Transverse colon (tissue), 4 donors: ENCODE measurements at regions not wholly inside any gene's neighbourhood (a gene's known extent, or its start where the extent isn't known, plus 50 kb on each side); places are given as distances from the start of the nearest gene placed in this dataset.

Source experiments
- POLR2A ChIP-seq: fragments of 450-650 bp; IDR thresholded peaks from one replicate; pipeline ENCODE4 v1.6.1; 2016; ENCODE audit warnings: antibody characterized with exemption, mild to moderate bottlenecking, moderate library complexity
- POLR2AphosphoS5 ChIP-seq, 3 donors: sonication (generic); formaldehyde crosslinking; IDR thresholded peaks; one replicate each; pipeline ENCODE4 v1.6.1; 2016; ENCODE audit warnings: antibody characterized with exemption in 3 of 3
- TF ChIP-seq, protein P1 (sequence below), 5 experiments: fragments of 200-600 bp in 3 of 5; fragments of 450-650 bp in 2 of 5; sonication (generic) in 3 of 5; IDR thresholded peaks; 1 replicate in 2 of 5; 2 replicates in 3 of 5; pipeline ENCODE4 v1.5.1; 2016 to 2017; ENCODE audit warnings: antibody characterized with exemption in 5 of 5, inconsistent platforms in 3 of 5, mild to moderate bottlenecking in 2 of 5, moderate library complexity in 1 of 5

DNA sequence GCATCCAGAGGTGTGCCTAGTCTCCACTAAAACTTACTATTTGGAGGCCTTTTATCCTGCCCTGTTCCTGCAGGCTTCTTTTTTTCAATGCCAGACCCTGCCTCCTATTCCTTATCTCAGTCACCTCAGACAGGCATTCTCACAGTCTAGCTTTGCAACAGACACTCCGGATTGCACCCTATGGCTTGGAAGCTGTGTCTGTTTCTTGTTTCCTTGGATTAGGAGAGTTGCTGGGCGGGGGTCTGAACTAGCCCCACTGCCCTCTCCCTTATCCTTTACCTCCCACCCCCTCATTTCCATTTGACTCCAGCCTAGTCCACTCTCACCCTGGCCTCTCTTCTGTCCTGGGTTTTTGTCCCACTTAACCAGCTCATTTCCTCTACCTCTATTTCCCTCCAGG, 228.1 kb upstream of the CITED2 start:
- TF ChIP-seq, protein P1, sequence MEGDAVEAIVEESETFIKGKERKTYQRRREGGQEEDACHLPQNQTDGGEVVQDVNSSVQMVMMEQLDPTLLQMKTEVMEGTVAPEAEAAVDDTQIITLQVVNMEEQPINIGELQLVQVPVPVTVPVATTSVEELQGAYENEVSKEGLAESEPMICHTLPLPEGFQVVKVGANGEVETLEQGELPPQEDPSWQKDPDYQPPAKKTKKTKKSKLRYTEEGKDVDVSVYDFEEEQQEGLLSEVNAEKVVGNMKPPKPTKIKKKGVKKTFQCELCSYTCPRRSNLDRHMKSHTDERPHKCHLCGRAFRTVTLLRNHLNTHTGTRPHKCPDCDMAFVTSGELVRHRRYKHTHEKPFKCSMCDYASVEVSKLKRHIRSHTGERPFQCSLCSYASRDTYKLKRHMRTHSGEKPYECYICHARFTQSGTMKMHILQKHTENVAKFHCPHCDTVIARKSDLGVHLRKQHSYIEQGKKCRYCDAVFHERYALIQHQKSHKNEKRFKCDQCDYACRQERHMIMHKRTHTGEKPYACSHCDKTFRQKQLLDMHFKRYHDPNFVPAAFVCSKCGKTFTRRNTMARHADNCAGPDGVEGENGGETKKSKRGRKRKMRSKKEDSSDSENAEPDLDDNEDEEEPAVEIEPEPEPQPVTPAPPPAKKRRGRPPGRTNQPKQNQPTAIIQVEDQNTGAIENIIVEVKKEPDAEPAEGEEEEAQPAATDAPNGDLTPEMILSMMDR (IDR thresholded peaks at IDR 0.05): no peak
- TF ChIP-seq POLR2A (no peak), POLR2AphosphoS5 (IDR thresholded peaks at IDR 0.05) (no peak)
